ENCODE measurements at regions not wholly inside any gene's neighbourhood (a gene's known extent, or its start where the extent isn't known, plus 50 kb on each side); places are given as distances from the start of the nearest gene placed in this dataset.
"Not testable (repeated sequence)": the region's sequence is repeated elsewhere in the genome, so short reads cannot be mapped to it uniquely, and the experiment has no call there.

GRCh38 chr4:71217688-71218087 is 121.1 kb upstream of the SLC4A4 start:
- Histone ChIP-seq H3K9me2 (replicated peaks; ENCODE audit: insufficient read depth, low read length) (no peaks in the 10 kb centered on the region), H3K79me2 (ENCODE audit: low read length) (no peaks in the 10 kb centered on the region), H3K27ac (ENCODE audit: low read length) (no peak overlapping the region), H3K4me2 (ENCODE audit: low read depth, low read length, poor library complexity, severe bottlenecking) (no peak overlapping the region), H3K36me3 (ENCODE audit: insufficient read depth, low read length) (no peaks in the 10 kb centered on the region), H3K27me3 (ENCODE audit: low read length) (no peaks in the 10 kb centered on the region), H2AFZ (ENCODE audit: low read length) (no peak overlapping the region), H3K4me3 (ENCODE audit: low read length) (no peak overlapping the region), H4K20me1 (ENCODE audit: insufficient read depth, low read depth, low read length) (no peaks in the 10 kb centered on the region), H3K9ac (ENCODE audit: low read length) (no peak overlapping the region), H3K9me3 (ENCODE audit: low read length) (no peaks in the 10 kb centered on the region), H3K4me1 (ENCODE audit: low read length) (no peaks in the 10 kb centered on the region)
- DNase-seq = no peak

- H3K79me2 ChIP-seq (ENCODE audit: low read length); H3K4me1 ChIP-seq (ENCODE audit: low read length); H3K27ac ChIP-seq (ENCODE audit: low read length); DNase-seq; H3K9ac ChIP-seq (ENCODE audit: low read length); H2AFZ ChIP-seq (ENCODE audit: low read length); H3K9me3 ChIP-seq (ENCODE audit: low read length); H4K20me1 ChIP-seq (ENCODE audit: insufficient read depth, low read depth, low read length); H3K27me3 ChIP-seq (ENCODE audit: low read length); H3K9me2 ChIP-seq (replicated peaks; ENCODE audit: insufficient read depth, low read length); H3K4me3 ChIP-seq (ENCODE audit: low read length); H3K4me2 ChIP-seq (ENCODE audit: low read depth, low read length, poor library complexity, severe bottlenecking); H3K36me3 ChIP-seq (ENCODE audit: insufficient read depth, low read length): not testable (repeated sequence)
These were observed 118.0 kb upstream of the SLC4A4 start for GRCh38 chr4:71220848-71221247.

DNA sequence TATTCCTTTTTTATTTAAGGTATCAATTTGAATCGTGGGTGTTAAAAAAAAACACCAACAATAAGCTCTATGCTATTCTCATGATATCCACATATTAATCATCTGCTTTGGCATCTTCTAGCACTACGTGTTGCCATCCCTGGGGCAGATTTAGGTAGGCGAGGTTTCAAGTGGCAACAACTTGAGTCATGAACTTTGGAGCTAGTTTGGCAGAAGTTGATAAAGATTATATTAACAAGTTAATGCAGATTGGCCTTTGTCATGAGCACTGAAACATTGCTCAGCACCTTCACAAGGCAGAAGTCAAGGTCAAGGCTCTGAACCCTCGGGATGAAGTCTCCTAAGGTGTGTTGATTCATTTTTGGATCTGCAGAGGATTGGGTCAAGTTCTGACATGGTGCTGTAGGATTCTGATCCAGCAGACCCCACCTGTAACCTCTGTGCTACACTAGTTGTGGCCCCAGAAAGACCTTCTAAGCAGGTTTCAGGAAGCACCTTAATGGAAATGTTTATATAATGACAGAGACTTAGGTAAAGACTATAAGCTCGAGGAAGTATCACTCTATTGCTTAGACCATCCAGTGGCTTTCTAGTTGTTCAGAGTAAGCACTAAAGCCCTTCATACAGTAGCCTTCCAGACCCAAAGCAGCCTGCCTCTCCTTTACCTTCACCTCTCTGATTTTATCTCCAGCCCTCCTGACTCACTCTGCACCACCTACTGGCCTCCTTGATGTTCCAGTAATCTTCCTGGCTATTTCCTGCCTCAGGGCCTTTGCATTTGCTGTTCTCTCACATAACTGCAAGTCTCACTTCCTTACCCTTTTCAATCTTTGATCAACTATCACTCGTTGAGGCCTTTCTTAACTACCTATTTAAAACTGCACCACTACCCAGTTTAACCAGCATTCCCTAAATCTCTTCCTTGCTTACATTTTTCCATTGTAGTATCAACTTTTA is 117.0 kb upstream of the SLC4A4 start:
- H3K4me3 ChIP-seq (ENCODE audit: low read length) = no peak overlapping the region
- H3K27ac ChIP-seq (ENCODE audit: low read length) = no peak overlapping the region
- H3K9me3 ChIP-seq (ENCODE audit: low read length) = no peaks in the 10 kb centered on the region

GRCh38 chr4:71222661-71223060 is 116.2 kb upstream of the SLC4A4 start:
- Histone ChIP-seq H3K4me1 (ENCODE audit: low read length) (no peaks in the 10 kb centered on the region), H3K9ac (ENCODE audit: low read length) (no peak overlapping the region), H3K27me3 (ENCODE audit: low read length) (no peaks in the 10 kb centered on the region), H2AFZ (ENCODE audit: low read length) (no peak overlapping the region), H3K4me2 (ENCODE audit: low read depth, low read length, poor library complexity, severe bottlenecking) (no peak overlapping the region), H3K27ac (ENCODE audit: low read length) (no peak overlapping the region), H4K20me1 (ENCODE audit: insufficient read depth, low read depth, low read length) (no peaks in the 10 kb centered on the region), H3K4me3 (ENCODE audit: low read length) (no peak overlapping the region), H3K9me2 (replicated peaks; ENCODE audit: insufficient read depth, low read length) (no peaks in the 10 kb centered on the region), H3K36me3 (ENCODE audit: insufficient read depth, low read length) (no peaks in the 10 kb centered on the region), H3K9me3 (ENCODE audit: low read length) (no peaks in the 10 kb centered on the region), H3K79me2 (ENCODE audit: low read length) (no peaks in the 10 kb centered on the region)
- DNase-seq = no peak

More for the DNA sequence above, 117.0 kb upstream of the SLC4A4 start:
- Histone ChIP-seq H3K4me2 (ENCODE audit: low read depth, low read length, poor library complexity, severe bottlenecking) (no peak overlapping the region), H4K20me1 (ENCODE audit: insufficient read depth, low read depth, low read length) (no peaks in the 10 kb centered on the region), H3K9me2 (replicated peaks; ENCODE audit: insufficient read depth, low read length) (no peaks in the 10 kb centered on the region), H3K9ac (ENCODE audit: low read length) (no peak overlapping the region), H3K4me1 (ENCODE audit: low read length) (no peaks in the 10 kb centered on the region), H2AFZ (ENCODE audit: low read length) (no peak overlapping the region), H3K27me3 (ENCODE audit: low read length) (no peaks in the 10 kb centered on the region), H3K36me3 (ENCODE audit: insufficient read depth, low read length) (no peaks in the 10 kb centered on the region), H3K79me2 (ENCODE audit: low read length) (no peaks in the 10 kb centered on the region)
- DNase-seq = no peak

DNA sequence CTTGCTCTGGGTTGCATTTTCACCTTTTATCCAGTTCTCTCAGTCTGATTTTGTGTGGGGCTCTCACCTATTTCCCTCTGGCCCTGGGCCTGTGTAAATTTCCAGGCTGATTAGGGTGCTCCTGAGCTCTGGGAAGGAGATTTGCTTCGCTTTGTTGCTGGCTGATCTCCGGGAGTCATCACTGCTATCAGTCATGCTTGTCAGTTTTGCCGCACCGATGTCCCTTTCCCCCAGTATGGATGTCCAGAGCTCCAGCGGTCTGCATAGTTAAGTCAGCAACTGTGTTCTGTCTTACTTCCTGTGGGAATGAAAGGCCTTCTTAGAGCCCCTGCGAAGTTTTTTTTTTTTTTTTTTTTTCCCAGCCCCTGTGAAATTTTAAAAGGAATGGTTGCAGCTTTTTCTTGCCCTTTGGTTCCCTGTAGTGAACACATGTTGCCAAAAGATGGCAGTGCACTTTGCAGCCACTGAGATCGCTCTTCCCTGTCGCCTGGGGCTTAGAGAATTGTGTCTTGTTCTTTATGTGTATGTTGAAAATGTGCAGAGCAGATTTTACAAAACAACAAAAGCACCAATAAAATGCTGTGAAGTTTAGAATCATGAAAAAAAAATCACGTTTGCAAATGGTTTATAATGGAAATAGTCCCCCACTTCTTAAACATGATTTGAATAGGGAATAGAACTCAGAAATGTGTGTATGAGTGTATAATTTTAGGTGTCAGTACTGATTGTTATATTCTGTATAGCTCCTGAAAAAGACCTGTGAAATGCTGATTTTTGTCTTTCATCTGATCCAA is 109.1 kb upstream of the SLC4A4 start:
- H3K79me2 ChIP-seq (ENCODE audit: low read length) = no peaks in the 10 kb centered on the region
- peak; percentile 56 for DNase-seq
- no peak overlapping the region for H3K4me2 ChIP-seq (ENCODE audit: low read depth, low read length, poor library complexity, severe bottlenecking)
- H3K4me1 ChIP-seq (ENCODE audit: low read length) = no peaks in the 10 kb centered on the region
- no peaks in the 10 kb centered on the region for H3K36me3 ChIP-seq (ENCODE audit: insufficient read depth, low read length)
- H3K9ac ChIP-seq (ENCODE audit: low read length) = no peak overlapping the region
- H3K9me3 ChIP-seq (ENCODE audit: low read length) = no peaks in the 10 kb centered on the region
- H4K20me1 ChIP-seq (ENCODE audit: insufficient read depth, low read depth, low read length) = no peaks in the 10 kb centered on the region
- H3K27ac ChIP-seq (ENCODE audit: low read length) = no peak overlapping the region
- H3K9me2 ChIP-seq (replicated peaks; ENCODE audit: insufficient read depth, low read length) = no peaks in the 10 kb centered on the region
- H3K4me3 ChIP-seq (ENCODE audit: low read length) = no peak overlapping the region
- no peaks in the 10 kb centered on the region for H3K27me3 ChIP-seq (ENCODE audit: low read length)
- no peak overlapping the region for H2AFZ ChIP-seq (ENCODE audit: low read length)

GRCh38 chr4:71230271-71231128 is 108.3 kb upstream of the SLC4A4 start:
- H3K9me3 ChIP-seq (ENCODE audit: low read length) = no peaks in the 10 kb centered on the region
- H3K4me1 ChIP-seq (ENCODE audit: low read length) = no peaks in the 10 kb centered on the region
- no peak overlapping the region for H3K4me3 ChIP-seq (ENCODE audit: low read length)
- no peak overlapping the region for H2AFZ ChIP-seq (ENCODE audit: low read length)
- no peaks in the 10 kb centered on the region for H4K20me1 ChIP-seq (ENCODE audit: insufficient read depth, low read depth, low read length)
- no peak for DNase-seq
- H3K36me3 ChIP-seq (ENCODE audit: insufficient read depth, low read length) = no peaks in the 10 kb centered on the region
- no peaks in the 10 kb centered on the region for H3K27me3 ChIP-seq (ENCODE audit: low read length)
- H3K79me2 ChIP-seq (ENCODE audit: low read length) = no peaks in the 10 kb centered on the region
- H3K9ac ChIP-seq (ENCODE audit: low read length) = no peak overlapping the region
- H3K27ac ChIP-seq (ENCODE audit: low read length) = no peak overlapping the region
- no peaks in the 10 kb centered on the region for H3K9me2 ChIP-seq (replicated peaks; ENCODE audit: insufficient read depth, low read length)
- H3K4me2 ChIP-seq (ENCODE audit: low read depth, low read length, poor library complexity, severe bottlenecking) = no peak overlapping the region

DNA sequence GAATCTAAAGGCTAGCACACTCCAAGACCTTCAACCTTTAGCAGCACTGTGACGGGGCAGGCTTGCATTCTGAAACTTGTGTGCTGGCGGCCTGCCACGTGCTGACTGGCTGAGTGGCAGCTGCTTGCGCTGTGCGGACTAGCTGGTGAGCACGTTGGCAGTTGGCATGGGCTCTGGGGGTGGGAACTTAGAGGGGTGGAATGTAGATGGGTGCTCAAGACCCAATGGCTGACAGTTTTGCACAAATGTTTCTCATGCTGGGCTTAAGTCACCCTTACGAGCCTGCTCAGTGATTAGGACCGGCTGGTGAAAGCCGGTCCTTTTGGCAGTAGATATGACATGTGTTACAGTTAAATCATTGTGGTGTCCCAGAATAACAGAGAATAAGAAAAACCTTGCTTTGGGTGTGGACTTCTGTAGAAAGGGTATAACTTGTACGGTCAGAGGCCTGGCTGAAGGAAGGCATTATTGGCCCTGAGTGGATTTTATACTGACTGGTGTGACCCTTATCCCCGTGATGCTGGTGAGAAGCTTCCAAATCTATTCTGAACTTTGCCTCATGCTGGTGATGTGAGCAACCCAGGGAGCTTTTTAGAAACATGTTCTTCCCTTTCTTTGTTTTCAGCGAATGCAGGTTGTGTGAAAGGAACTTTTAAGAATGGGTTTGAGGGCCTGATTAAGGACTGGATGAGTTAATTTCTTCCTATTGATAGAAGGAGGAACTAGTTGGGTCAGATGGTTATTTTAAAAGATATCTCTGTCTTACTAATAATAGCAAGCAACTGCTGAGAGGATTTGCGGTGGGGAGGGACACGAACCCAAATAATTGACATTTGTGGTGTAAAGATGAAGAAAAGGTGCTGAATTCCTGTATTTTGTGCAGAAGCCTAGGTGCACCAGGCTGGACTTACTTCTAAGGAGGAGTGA is 107.4 kb upstream of the SLC4A4 start:
- no peak overlapping the region for H3K9ac ChIP-seq (ENCODE audit: low read length)
- H3K4me2 ChIP-seq (ENCODE audit: low read depth, low read length, poor library complexity, severe bottlenecking) = no peak overlapping the region

More for the DNA sequence above, 107.4 kb upstream of the SLC4A4 start:
- Histone ChIP-seq H3K27ac (ENCODE audit: low read length) (no peak overlapping the region), H3K36me3 (ENCODE audit: insufficient read depth, low read length) (no peaks in the 10 kb centered on the region), H4K20me1 (ENCODE audit: insufficient read depth, low read depth, low read length) (no peaks in the 10 kb centered on the region), H3K79me2 (ENCODE audit: low read length) (no peaks in the 10 kb centered on the region), H3K9me3 (ENCODE audit: low read length) (no peaks in the 10 kb centered on the region), H3K4me3 (ENCODE audit: low read length) (no peak overlapping the region), H2AFZ (ENCODE audit: low read length) (no peak overlapping the region), H3K4me1 (ENCODE audit: low read length) (no peaks in the 10 kb centered on the region), H3K9me2 (replicated peaks; ENCODE audit: insufficient read depth, low read length) (no peaks in the 10 kb centered on the region), H3K27me3 (ENCODE audit: low read length) (no peaks in the 10 kb centered on the region)
- DNase-seq = no peak
